ENCODE measurements at regions not wholly inside any gene's neighbourhood (a gene's known extent, or its start where the extent isn't known, plus 50 kb on each side); places are given as distances from the start of the nearest gene placed in this dataset.

DNA sequence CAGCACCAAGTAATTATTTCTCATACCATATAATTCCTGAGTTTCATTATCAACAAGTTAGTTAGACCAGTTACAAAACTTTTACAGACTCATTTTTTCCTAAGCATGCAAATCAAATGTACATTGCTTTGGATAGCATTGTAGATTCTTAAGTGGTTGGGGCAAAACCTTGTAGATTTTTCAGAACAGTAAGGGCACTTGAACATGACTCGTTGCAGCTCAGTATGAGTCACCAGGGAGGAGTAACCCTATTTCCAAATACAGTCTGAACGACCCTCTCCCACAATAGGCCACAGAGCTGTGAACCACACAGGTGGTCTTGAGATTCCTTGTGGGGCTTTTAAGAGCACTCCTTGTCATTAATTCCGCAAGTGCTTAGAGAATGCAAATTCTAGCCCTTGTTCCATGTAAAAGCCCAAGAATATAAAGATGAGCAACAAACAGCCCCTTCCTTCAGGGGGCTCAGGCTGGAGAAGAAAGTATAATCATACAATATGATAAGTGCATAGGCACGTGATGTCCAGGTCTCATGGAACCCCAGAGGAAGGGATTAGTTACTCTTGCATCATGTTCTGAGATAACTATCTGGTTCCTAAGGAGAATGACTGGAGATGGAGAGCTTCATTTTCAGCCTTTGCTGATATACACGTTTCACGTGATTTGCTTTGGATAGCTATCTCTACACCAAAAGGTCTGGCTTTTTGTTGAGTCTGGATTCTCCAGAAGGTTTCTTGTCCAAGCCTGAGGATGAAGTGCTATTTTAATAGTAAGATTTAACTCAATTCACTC, 295.7 kb downstream of the KCNN2 start:
- Histone ChIP-seq H3K27ac (no peak overlapping the region), H3K4me3 (no peak overlapping the region), H3K36me3 (no peaks in the 10 kb centered on the region), H3K27me3 (no peaks in the 10 kb centered on the region), H3K9me3 (no peaks in the 10 kb centered on the region), H3K4me1 (no peaks in the 10 kb centered on the region)
- TF ChIP-seq, protein P1, sequence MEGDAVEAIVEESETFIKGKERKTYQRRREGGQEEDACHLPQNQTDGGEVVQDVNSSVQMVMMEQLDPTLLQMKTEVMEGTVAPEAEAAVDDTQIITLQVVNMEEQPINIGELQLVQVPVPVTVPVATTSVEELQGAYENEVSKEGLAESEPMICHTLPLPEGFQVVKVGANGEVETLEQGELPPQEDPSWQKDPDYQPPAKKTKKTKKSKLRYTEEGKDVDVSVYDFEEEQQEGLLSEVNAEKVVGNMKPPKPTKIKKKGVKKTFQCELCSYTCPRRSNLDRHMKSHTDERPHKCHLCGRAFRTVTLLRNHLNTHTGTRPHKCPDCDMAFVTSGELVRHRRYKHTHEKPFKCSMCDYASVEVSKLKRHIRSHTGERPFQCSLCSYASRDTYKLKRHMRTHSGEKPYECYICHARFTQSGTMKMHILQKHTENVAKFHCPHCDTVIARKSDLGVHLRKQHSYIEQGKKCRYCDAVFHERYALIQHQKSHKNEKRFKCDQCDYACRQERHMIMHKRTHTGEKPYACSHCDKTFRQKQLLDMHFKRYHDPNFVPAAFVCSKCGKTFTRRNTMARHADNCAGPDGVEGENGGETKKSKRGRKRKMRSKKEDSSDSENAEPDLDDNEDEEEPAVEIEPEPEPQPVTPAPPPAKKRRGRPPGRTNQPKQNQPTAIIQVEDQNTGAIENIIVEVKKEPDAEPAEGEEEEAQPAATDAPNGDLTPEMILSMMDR (IDR thresholded peaks at IDR 0.05), result no peak
- intact Hi-C loops (cut with DNase I; ENCODE audit: low total_unique reads), result no loop called here
- no peak for DNase-seq

DNA sequence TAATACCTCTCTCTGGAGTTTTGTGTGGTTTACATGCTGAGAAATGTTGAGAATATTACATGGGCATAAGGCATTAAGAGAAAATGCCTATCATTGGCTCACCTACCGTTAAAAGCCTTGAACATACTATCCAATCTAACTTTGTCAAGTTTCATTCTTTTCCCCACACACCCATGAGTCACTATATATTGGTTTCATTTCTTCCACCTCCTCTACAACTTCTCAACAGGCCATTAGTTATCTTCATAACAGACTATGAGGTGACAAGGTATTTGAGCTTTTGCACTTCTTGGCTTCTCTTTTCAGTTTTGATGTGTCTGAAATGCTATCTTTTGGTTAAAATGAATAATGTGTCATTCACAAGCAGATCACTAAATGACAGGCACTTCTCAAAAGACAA, 288.0 kb downstream of the KCNN2 start:
- no peaks in the 10 kb centered on the region for H3K9me3 ChIP-seq
- no peaks in the 10 kb centered on the region for H3K27me3 ChIP-seq
- H3K36me3 ChIP-seq, result no peaks in the 10 kb centered on the region
- no peaks in the 10 kb centered on the region for H3K4me1 ChIP-seq
- H3K4me3 ChIP-seq, result no peak overlapping the region
- DNase-seq, result no peak
- intact Hi-C loops (cut with DNase I; ENCODE audit: low total_unique reads), result no loop called here
- TF ChIP-seq, protein P1 (IDR thresholded peaks at IDR 0.05), result no peak
- H3K27ac ChIP-seq, result no peak overlapping the region

DNA sequence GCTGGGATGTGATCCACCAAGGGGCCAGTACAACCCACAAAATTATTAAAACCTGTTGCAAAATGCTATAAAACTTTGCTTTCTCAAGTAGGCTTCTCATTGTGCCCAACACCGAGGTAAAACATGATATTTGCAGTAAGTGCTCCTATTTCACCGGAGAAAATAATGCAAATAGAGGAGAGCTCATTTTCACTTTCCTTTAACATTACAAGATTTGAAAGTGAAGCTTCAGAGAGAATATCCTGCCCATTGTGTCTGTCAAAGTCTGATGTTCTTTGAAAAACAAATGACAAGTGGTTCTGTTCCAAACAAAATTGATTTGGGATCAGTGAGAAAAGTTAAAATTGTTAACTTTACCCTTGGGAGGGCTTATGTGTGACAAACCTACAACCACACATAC, 287.1 kb downstream of the KCNN2 start:
- DNase-seq, result no peak
- Histone ChIP-seq H3K9me3 (no peaks in the 10 kb centered on the region), H3K4me3 (no peak overlapping the region), H3K36me3 (no peaks in the 10 kb centered on the region), H3K27ac (no peak overlapping the region), H3K4me1 (no peaks in the 10 kb centered on the region), H3K27me3 (no peaks in the 10 kb centered on the region)
- intact Hi-C loops (cut with DNase I; ENCODE audit: low total_unique reads), result no loop called here
- TF ChIP-seq, protein P1 (IDR thresholded peaks at IDR 0.05), result no peak

DNA sequence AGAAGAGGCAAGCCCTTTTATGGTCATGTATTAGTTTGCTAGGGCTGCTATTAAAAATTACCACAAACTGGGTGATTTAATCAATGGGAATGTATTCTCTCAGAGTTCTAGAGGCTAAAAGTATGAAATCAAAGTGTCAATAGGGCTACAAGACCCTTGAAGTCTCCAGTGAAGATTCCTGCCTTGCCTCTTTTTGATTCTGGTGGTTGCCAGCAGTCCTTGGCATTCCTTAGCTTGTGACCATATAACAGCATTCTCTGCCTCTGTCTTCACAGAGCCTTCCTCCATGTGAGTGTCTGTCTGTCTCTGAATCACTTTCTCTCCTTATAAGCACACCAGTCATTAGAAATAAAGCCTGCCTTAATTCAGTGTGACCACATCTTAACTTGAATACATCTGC, 282.7 kb downstream of the KCNN2 start:
- Histone ChIP-seq H3K4me1 (no peaks in the 10 kb centered on the region), H3K4me3 (no peak overlapping the region), H3K36me3 (no peaks in the 10 kb centered on the region), H3K9me3 (no peaks in the 10 kb centered on the region), H3K27ac (no peak overlapping the region), H3K27me3 (no peaks in the 10 kb centered on the region)
- intact Hi-C loops (cut with DNase I; ENCODE audit: low total_unique reads), result no loop called here
- no peak for DNase-seq
- TF ChIP-seq, protein P1 (IDR thresholded peaks at IDR 0.05), result no peak

DNA sequence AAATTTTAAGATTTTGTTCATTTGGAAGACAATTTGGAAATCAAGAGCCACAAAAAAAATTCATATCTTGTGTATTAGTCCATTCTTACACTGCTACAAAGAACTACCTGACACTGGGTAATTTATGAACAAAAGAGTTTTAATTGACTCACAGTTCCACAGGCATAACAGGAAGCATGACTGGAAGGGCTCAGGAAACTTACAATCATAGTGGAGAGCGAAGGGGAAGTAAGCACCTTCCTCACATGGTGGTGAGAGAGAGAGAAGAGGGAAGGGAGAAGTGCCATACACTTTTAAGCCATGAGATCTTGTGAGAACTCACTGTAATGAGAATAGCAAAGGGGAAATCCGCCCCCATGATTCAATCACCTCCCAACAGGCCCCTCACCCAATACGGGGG, 274.4 kb downstream of the KCNN2 start:
- no peaks in the 10 kb centered on the region for H3K36me3 ChIP-seq
- H3K4me3 ChIP-seq, result no peak overlapping the region
- no peaks in the 10 kb centered on the region for H3K27me3 ChIP-seq
- no peaks in the 10 kb centered on the region for H3K4me1 ChIP-seq
- H3K27ac ChIP-seq, result no peak overlapping the region
- intact Hi-C loops (cut with DNase I; ENCODE audit: low total_unique reads), result no loop called here
- peaks cover 0 to 2% (median 0%) of the 10 kb centered on the region in 3 donors for H3K9me3 ChIP-seq
- TF ChIP-seq, protein P1 (IDR thresholded peaks at IDR 0.05), result no peak
- no peak for DNase-seq
